Activated B cell treated with CpG ODN at 0.5 μM for 24 hours (primary cell): ENCODE measurements at regions not wholly inside any gene's neighbourhood (a gene's known extent, or its start where the extent isn't known, plus 50 kb on each side); places are given as distances from the start of the nearest gene placed in this dataset.

Source experiments
- ATAC-seq: fragments of 200-7000 bp; cut with Tn5 transposase; one replicate; pipeline ENCODE4 v1.10.0; 2021; ENCODE audit warnings: low read depth, mild to moderate bottlenecking, moderate library complexity
- CTCF ChIA-PET: fragments of 350-600 bp; sonication (Branson Sonifier 250); formaldehyde crosslinking; loops from one replicate; lab custom pipeline; 2021; ENCODE audit warnings: antibody characterized with exemption; lab: Charles Lee
- POLR2A ChIA-PET: fragments of 350-600 bp; sonication (Branson Sonifier 250); formaldehyde crosslinking; loops from one replicate; lab custom pipeline; 2021; ENCODE audit warnings: antibody characterized with exemption; lab: Charles Lee
- DNase-seq: peaks from one replicate; pipeline ENCODE4 v3.0.0; 2022
- H3K27ac Mint-ChIP-seq: one replicate; pipeline ENCODE4 v1.8.0; 2020; ENCODE audit warnings: mixed read lengths
- H3K27me3 Mint-ChIP-seq: one replicate; pipeline ENCODE4 v1.8.0; 2021; ENCODE audit warnings: mixed read lengths
- H3K36me3 Mint-ChIP-seq: one replicate; pipeline ENCODE4 v1.8.0; 2021; ENCODE audit warnings: low read depth, mixed read lengths
- H3K4me1 Mint-ChIP-seq: one replicate; pipeline ENCODE4 v1.8.0; 2021; ENCODE audit warnings: mixed read lengths
- H3K4me3 Mint-ChIP-seq: one replicate; pipeline ENCODE4 v1.8.0; 2020; ENCODE audit warnings: mild to moderate bottlenecking, mixed read lengths
- H3K9me3 Mint-ChIP-seq: one replicate; pipeline ENCODE4 v1.8.0; 2020; ENCODE audit warnings: mixed read lengths
- CTCF ChIP-seq: fragments of 200-600 bp; IDR thresholded peaks from one replicate; pipeline ENCODE4 v1.8.0; 2022; ENCODE audit warnings: antibody characterized with exemption, mild to moderate bottlenecking
- intact Hi-C: fragments of 100-400 bp; cut with micrococcal nuclease; formaldehyde crosslinking; loops from one replicate; pipeline ENCODE4 v1.15.1; 2024

DNA sequence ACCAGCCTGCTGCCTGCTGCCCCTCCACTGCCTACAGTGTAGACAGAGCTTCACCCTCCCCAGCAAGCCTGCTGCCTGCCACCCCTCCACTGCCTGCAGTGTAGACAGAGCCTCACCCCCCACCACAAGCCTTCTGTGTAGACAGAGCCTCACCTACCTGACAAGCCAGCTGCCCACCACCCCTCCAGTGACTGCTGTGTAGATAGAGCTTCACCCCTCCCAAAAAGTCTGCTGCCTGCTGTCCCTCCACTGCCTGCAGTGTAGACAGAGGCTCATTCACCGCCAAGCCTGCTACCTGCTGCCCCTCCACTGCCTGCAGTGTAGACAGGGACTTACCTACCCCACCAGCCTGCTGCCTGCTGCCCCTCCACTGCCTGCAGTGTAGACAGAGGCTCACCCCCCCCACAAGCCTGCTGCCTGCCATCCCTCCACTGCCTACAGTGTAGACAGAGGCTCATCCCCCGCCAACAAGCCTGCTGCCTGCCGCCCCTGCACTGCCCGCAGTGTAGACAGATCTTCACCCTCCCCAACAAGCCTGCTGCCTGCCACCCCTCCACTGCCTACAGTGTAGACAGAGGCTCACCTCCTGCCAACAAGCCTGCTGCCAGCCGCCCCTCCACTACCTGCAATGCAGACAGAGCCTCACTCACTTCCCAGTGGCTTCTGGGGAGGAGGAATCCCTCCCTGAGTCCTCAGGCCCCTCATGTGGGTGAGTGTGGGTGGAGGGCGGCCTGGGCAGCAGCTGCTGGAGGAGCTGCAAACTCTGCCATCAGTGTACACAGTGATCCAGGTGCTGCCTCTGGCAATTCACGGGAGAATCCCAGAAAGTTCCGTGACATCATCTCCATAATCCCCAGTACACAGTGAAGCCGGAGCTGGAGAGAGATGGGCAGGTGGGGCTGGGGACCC, 140.9 kb downstream of the DLL1 start:
- peaks cover 33% of the 10 kb centered on the region for H3K27me3 Mint-ChIP-seq
- ChIA-PET POLR2A (no interaction called here), CTCF (no interaction called here)
- ATAC-seq (no peak), DNase-seq (no peak)
- no peak for TF ChIP-seq CTCF
- H3K4me1 Mint-ChIP-seq: peaks cover 15% of the 10 kb centered on the region
- H3K4me3 Mint-ChIP-seq: no peak overlapping the region
- H3K9me3 Mint-ChIP-seq: peaks cover 1% of the 10 kb centered on the region
- H3K27ac Mint-ChIP-seq: no peak overlapping the region
- H3K36me3 Mint-ChIP-seq: no peaks in the 10 kb centered on the region
- intact Hi-C loops: no loop called here

GRCh38 chr6:170148709-170149470, 142.0 kb downstream of the DLL1 start:
- peaks cover 8% of the 10 kb centered on the region for H3K9me3 Mint-ChIP-seq
- H3K27me3 Mint-ChIP-seq: peaks cover 33% of the 10 kb centered on the region
- ChIA-PET POLR2A (no interaction called here), CTCF (no interaction called here)
- H3K27ac Mint-ChIP-seq: no peak overlapping the region
- DNase-seq (no peak), ATAC-seq (no peak)
- no peak for TF ChIP-seq CTCF
- H3K4me1 Mint-ChIP-seq: peaks cover 22% of the 10 kb centered on the region
- no peak overlapping the region for H3K4me3 Mint-ChIP-seq
- intact Hi-C loops: no loop called here
- no peaks in the 10 kb centered on the region for H3K36me3 Mint-ChIP-seq

- H3K4me1 Mint-ChIP-seq: peaks cover 22% of the 10 kb centered on the region
- no peak for TF ChIP-seq CTCF
- peaks cover 32% of the 10 kb centered on the region for H3K27me3 Mint-ChIP-seq
- ATAC-seq (peak; percentile 34), DNase-seq (no peak)
- ChIA-PET CTCF (no interaction called here), POLR2A (no interaction called here)
- peaks cover 10% of the 10 kb centered on the region for H3K9me3 Mint-ChIP-seq
- H3K27ac Mint-ChIP-seq: no peak overlapping the region
- H3K36me3 Mint-ChIP-seq: no peaks in the 10 kb centered on the region
- H3K4me3 Mint-ChIP-seq: peak overlapping the region; percentile 35
- intact Hi-C loops: no loop called here
These were observed 142.8 kb downstream of the DLL1 start for GRCh38 chr6:170147832-170148708.

DNA sequence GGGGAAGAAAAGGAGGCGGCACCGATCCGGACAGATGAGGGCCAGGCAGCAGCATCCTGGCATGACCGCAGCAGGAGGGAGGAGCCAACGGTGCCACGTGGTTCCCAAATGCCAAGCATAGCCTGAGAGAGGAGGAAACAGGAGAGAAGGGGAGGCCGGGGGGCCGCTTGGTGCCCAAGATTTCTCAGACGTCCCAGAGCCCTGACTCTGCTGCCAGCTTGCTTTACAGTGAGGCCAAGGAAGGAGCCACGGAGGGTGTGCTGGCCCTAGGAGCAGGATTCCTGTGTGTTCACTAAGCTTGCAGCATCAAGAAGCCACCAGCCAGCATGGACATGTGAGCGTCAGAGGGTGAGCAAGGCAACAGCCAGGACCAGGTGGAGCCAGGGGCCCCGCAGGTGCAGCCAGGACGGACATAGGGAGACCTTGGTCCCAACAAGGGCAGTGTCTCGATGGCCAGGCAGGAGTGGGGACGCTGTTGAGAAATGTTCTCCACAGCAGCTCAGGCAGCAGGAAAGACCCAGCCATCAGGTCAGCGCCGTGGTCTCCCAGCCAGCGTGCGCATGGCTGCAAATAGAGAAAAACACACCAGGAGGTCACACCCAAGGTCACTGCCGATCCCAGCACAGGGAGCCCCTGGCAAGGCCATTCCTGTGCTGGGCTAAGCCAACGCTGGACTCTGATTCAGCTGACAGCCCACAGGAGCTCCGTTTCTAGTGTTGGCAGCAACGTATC, 143.7 kb downstream of the DLL1 start:
- no peak for TF ChIP-seq CTCF
- Mint-ChIP-seq H3K4me1 (peaks cover 22% of the 10 kb centered on the region), H3K4me3 (no peak overlapping the region), H3K9me3 (peaks cover 11% of the 10 kb centered on the region), H3K27ac (no peak overlapping the region), H3K36me3 (no peaks in the 10 kb centered on the region), H3K27me3 (peaks cover 28% of the 10 kb centered on the region)
- POLR2A ChIA-PET: no interaction called here
- DNase-seq (no peak), ATAC-seq (no peak)
- CTCF ChIA-PET: no interaction called here
- intact Hi-C loops: no loop called here
